Vagina (tissue), 2 donors: ENCODE measurements at regions not wholly inside any gene's neighbourhood (a gene's known extent, or its start where the extent isn't known, plus 50 kb on each side); places are given as distances from the start of the nearest gene placed in this dataset.

Experiments used
- CTCF ChIP-seq, 3 experiments: fragments of 450-650 bp in 2 of 3; fragments of 200-600 bp in 1 of 3; sonication (generic) in 1 of 3; IDR thresholded peaks; one replicate each; pipeline ENCODE4 v1.5.1; 2017 to 2019; ENCODE audit warnings: antibody characterized with exemption in 3 of 3, mild to moderate bottlenecking in 2 of 3, moderate library complexity in 2 of 3
- POLR2A ChIP-seq, 2 donors: fragments of 450-650 bp; IDR thresholded peaks; one replicate each; pipeline ENCODE4 v1.6.1; 2017; ENCODE audit warnings: antibody characterized with exemption in 2 of 2, mild to moderate bottlenecking in 2 of 2, moderate library complexity in 2 of 2

- TF ChIP-seq CTCF (IDR thresholded peaks at IDR 0.05): no peak
- no peak for TF ChIP-seq POLR2A (IDR thresholded peaks at IDR 0.05)
Measured at GRCh38 chr3:95673215-95673614, 1141.2 kb upstream of the EPHA6 start.
